ENCODE measurements at regions not wholly inside any gene's neighbourhood (a gene's known extent, or its start where the extent isn't known, plus 50 kb on each side); places are given as distances from the start of the nearest gene placed in this dataset.

GRCh38 chr1:93751377-93752250 is 70.0 kb upstream of the BCAR3 start:
- no peak overlapping the region for H3K4me3 ChIP-seq (replicated peaks; ENCODE audit: insufficient read depth, low read length)
- no peak overlapping the region for H3K27ac ChIP-seq (replicated peaks)
- no peak for TF ChIP-seq REST (IDR thresholded peaks at IDR 0.05; ENCODE audit: insufficient replicate concordance, low read depth)
- no peak for TF ChIP-seq SPI1 (IDR thresholded peaks at IDR 0.05; ENCODE audit: borderline replicate concordance, low read depth)
- TF ChIP-seq, protein P1, sequence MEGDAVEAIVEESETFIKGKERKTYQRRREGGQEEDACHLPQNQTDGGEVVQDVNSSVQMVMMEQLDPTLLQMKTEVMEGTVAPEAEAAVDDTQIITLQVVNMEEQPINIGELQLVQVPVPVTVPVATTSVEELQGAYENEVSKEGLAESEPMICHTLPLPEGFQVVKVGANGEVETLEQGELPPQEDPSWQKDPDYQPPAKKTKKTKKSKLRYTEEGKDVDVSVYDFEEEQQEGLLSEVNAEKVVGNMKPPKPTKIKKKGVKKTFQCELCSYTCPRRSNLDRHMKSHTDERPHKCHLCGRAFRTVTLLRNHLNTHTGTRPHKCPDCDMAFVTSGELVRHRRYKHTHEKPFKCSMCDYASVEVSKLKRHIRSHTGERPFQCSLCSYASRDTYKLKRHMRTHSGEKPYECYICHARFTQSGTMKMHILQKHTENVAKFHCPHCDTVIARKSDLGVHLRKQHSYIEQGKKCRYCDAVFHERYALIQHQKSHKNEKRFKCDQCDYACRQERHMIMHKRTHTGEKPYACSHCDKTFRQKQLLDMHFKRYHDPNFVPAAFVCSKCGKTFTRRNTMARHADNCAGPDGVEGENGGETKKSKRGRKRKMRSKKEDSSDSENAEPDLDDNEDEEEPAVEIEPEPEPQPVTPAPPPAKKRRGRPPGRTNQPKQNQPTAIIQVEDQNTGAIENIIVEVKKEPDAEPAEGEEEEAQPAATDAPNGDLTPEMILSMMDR (IDR thresholded peaks at IDR 0.05; ENCODE audit: insufficient read depth, low read length), result no peak
- TF ChIP-seq POLR2AphosphoS5 (IDR thresholded peaks at IDR 0.05; ENCODE audit: low read depth), result no peak
- DNase-seq (ENCODE audit: low read depth in 1 of 2, low spot score in 1 of 2), result no peak
- no peaks in the 10 kb centered on the region for H3K27me3 ChIP-seq (ENCODE audit: insufficient read depth, poor library complexity, severe bottlenecking)

DNA sequence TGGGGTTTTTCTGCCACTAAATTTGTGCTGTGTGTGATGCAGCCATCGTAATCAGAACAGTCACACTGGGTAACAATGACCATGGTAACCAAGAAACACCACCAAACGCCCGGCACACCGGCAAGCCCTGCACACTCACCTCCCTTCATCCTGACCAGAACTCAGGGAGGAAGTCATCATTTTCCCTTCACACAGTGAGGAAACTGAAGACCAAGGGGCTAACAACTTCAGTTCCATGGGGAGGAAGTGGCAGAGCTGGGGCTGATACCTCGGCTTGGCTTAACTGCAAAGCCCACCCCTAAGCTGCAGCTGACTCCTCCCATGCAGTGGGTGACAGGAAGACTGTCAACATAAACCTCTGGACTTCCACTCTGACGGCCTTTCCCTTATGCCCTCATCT is 69.3 kb upstream of the BCAR3 start:
- no peak for DNase-seq (ENCODE audit: low read depth in 1 of 2, low spot score in 1 of 2)
- TF ChIP-seq POLR2AphosphoS5 (IDR thresholded peaks at IDR 0.05; ENCODE audit: low read depth) (no peak), GABPA (IDR thresholded peaks at IDR 0.05; ENCODE audit: low read depth) (no peak), SPI1 (IDR thresholded peaks at IDR 0.05; ENCODE audit: borderline replicate concordance, low read depth) (no peak), REST (IDR thresholded peaks at IDR 0.05; ENCODE audit: insufficient replicate concordance, low read depth) (no peak)
- TF ChIP-seq, protein P1 (IDR thresholded peaks at IDR 0.05; ENCODE audit: insufficient read depth, low read length), result no peak
- Histone ChIP-seq H3K27me3 (ENCODE audit: insufficient read depth, poor library complexity, severe bottlenecking) (no peaks in the 10 kb centered on the region), H3K4me3 (replicated peaks; ENCODE audit: insufficient read depth, low read length) (no peak overlapping the region), H3K27ac (replicated peaks) (no peak overlapping the region)

DNA sequence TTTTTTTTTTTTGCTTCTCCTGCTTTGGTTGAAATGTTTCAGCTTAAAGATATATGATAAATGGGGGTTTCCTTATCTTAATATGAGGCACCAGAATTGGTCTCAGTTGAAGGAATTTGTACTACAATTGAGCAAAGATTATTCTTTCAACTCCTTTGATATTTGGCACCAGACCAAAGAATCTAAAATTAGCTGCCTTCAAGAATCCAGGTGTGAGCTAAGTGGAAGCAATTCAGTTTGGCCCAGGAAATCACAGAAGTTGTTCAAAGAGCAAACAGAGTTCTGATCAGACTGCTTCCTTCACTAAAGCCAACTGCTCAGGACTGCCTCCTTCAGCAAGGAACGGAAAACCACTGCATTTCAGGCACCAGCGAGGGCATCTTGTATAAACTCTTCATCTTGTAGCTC is 68.3 kb upstream of the BCAR3 start:
- no peak for DNase-seq (ENCODE audit: low read depth in 1 of 2, low spot score in 1 of 2)
- Histone ChIP-seq H3K27me3 (ENCODE audit: insufficient read depth, poor library complexity, severe bottlenecking) (no peaks in the 10 kb centered on the region), H3K27ac (replicated peaks) (no peak overlapping the region)

More for the DNA sequence above, 68.3 kb upstream of the BCAR3 start:
- TF ChIP-seq SPI1 (IDR thresholded peaks at IDR 0.05; ENCODE audit: borderline replicate concordance, low read depth) (no peak), POLR2AphosphoS5 (IDR thresholded peaks at IDR 0.05; ENCODE audit: low read depth) (no peak), GABPA (IDR thresholded peaks at IDR 0.05; ENCODE audit: low read depth) (no peak), REST (IDR thresholded peaks at IDR 0.05; ENCODE audit: insufficient replicate concordance, low read depth) (no peak)
- TF ChIP-seq, protein P1 (IDR thresholded peaks at IDR 0.05; ENCODE audit: insufficient read depth, low read length), result no peak
- no peak overlapping the region for H3K4me3 ChIP-seq (replicated peaks; ENCODE audit: insufficient read depth, low read length)
